ENCODE measurements at regions not wholly inside any gene's neighbourhood (a gene's known extent, or its start where the extent isn't known, plus 50 kb on each side); places are given as distances from the start of the nearest gene placed in this dataset.

DNA sequence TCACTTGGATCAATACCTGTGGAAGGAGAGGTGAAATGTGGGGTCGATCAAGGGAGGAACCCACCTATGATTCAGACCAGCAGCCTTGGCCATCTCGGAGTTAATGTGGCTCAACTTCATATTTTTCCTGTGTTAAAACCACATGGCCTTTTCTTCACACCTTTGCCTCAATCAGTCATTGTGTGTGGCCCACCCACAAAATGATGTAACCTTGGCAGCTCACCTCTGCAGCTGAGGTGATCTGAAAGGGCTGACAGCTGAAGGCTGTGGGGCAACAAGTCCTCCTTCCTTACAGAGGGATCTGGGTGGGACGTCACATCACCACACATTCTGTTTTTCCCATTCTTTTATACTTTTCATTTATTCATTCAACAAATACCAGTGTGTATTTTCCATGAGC, 357.1 kb upstream of the HSF2 start:
- TF ChIP-seq CTCF (IDR thresholded peaks at IDR 0.05) (no peak), EZH2 (IDR thresholded peaks at IDR 0.05) (no peak)

Data from neural progenitor cell (in vitro differentiated cells).